ENCODE measurements at regions not wholly inside any gene's neighbourhood (a gene's known extent, or its start where the extent isn't known, plus 50 kb on each side); places are given as distances from the start of the nearest gene placed in this dataset.

- Histone ChIP-seq H3K4me1 (replicated peaks in 1 of 4; ENCODE audit: control insufficient read depth in 3 of 4, insufficient read depth in 4 of 4, low read length in 3 of 4) (peaks cover 0 to 3% (median 0%) of the 10 kb centered on the region in 4 experiments; a peak in 2 of 7 replicates), H3K56ac (replicated peaks; ENCODE audit: insufficient read length, low read depth, low read length) (no peak overlapping the region), H4K20me1 (replicated peaks in 1 of 2; ENCODE audit: control insufficient read depth in 1 of 2, insufficient read depth in 2 of 2, low read length in 2 of 2) (no peaks in the 10 kb centered on the region), H3K4me2 (ENCODE audit: insufficient read depth in 1 of 2, low read depth in 2 of 2, low read length in 2 of 2) (no peak overlapping the region), H2BK15ac (ENCODE audit: low read length) (no peak overlapping the region), H3K79me2 (ENCODE audit: control insufficient read depth in 1 of 2, insufficient read depth in 2 of 2, low read length in 2 of 2) (no peaks in the 10 kb centered on the region), H3K9me3 (ENCODE audit: insufficient read depth in 2 of 2, low read depth in 1 of 2, low read length in 1 of 2) (no peaks in the 10 kb centered on the region), H2BK12ac (ENCODE audit: low read depth, low read length) (no peak overlapping the region), H3K23ac (ENCODE audit: insufficient read length) (no peak overlapping the region), H4K8ac (ENCODE audit: extremely low read depth, insufficient read depth, low read length) (no peak overlapping the region), H3K4ac (replicated peaks; ENCODE audit: insufficient read length, low read depth, low read length) (no peak overlapping the region), H3K27me3 (replicated peaks in 1 of 4; ENCODE audit: control insufficient read depth in 3 of 4, extremely low read depth in 1 of 4, insufficient read depth in 3 of 4, low read length in 3 of 4) (no peaks in the 10 kb centered on the region), H3K14ac (ENCODE audit: insufficient read length) (no peak overlapping the region), H3K79me1 (ENCODE audit: low read depth, low read length) (no peaks in the 10 kb centered on the region), H4K5ac (ENCODE audit: insufficient read length, low read depth, low read length) (no peak overlapping the region), H2BK5ac (ENCODE audit: low read depth, low read length) (no peak overlapping the region), H2AK5ac (ENCODE audit: low read depth, low read length) (no peak overlapping the region), H3K36me3 (ENCODE audit: control insufficient read depth in 2 of 4, insufficient read depth in 4 of 4, low read length in 3 of 4) (no peaks in the 10 kb centered on the region), H3K9ac (replicated peaks in 1 of 4; ENCODE audit: extremely low read depth in 1 of 4, low read depth in 3 of 4, low read length in 3 of 4) (no peak overlapping the region), H3K27ac (ENCODE audit: low read depth, low read length) (no peak overlapping the region), H2BK120ac (replicated peaks; ENCODE audit: low read depth, low read length) (no peak overlapping the region), H2AFZ (ENCODE audit: low read length) (no peak overlapping the region), H3K23me2 (ENCODE audit: low read depth, low read length) (no peaks in the 10 kb centered on the region), H2BK20ac (ENCODE audit: low read length) (no peak overlapping the region), H4K91ac (replicated peaks; ENCODE audit: insufficient read length, low read length) (no peak overlapping the region), H3K4me3 (ENCODE audit: extremely low read depth in 1 of 4, insufficient read depth in 2 of 4, low read depth in 3 of 4, low read length in 4 of 4) (no peak overlapping the region), H3K18ac (ENCODE audit: extremely low read depth, low read length) (no peak overlapping the region)
- TF ChIP-seq CHD2 (IDR thresholded peaks at IDR 0.05; ENCODE audit: low read length): no peak
- TF ChIP-seq BACH1 (IDR thresholded peaks at IDR 0.05; ENCODE audit: low read length): no peak
- TF ChIP-seq RAD21 (IDR thresholded peaks at IDR 0.05 in 1 of 2, conservative IDR thresholded peaks at IDR 0.05 in 1 of 2; ENCODE audit: low read depth in 2 of 2, low read length in 2 of 2): no peak
- TF ChIP-seq CTBP2 (IDR thresholded peaks at IDR 0.05; ENCODE audit: borderline replicate concordance, insufficient read depth, insufficient read length, low read length): no peak
- TF ChIP-seq, protein P1, sequence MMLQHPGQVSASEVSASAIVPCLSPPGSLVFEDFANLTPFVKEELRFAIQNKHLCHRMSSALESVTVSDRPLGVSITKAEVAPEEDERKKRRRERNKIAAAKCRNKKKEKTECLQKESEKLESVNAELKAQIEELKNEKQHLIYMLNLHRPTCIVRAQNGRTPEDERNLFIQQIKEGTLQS (IDR thresholded peaks at IDR 0.05; ENCODE audit: insufficient read depth, low read depth, low read length): no peak
- TF ChIP-seq JUN (IDR thresholded peaks at IDR 0.05; ENCODE audit: low read depth, low read length): no peak
- no peak for DNase-seq (ENCODE audit: low read depth in 1 of 2, low spot score in 2 of 2)
- no peak for FAIRE-seq
- WGBS, 2 experiments (ENCODE audit: extremely low coverage in 1 of 2, insufficient coverage in 1 of 2, insufficient read length in 1 of 2, insufficient replicate concordance in 2 of 2, low coverage in 1 of 2, low lambda C conversion rate in 2 of 2, missing lambda C conversion rate in 1 of 2): 81% methylated on average over 11 of the region's 11 CpGs; no CpG with 5 or more reads in 1 of the 2 experiments
- CTCF ChIA-PET (ENCODE audit: partially characterized antibody): no interaction called here
- POLR2A ChIA-PET (ENCODE audit: partially characterized antibody): no interaction called here
These were observed 218.6 kb downstream of the TBC1D2B start for GRCh38 chr15:77858792-77859490.

Data from H1 (cell line).